GM18873 (cell line): ENCODE measurements at regions not wholly inside any gene's neighbourhood (a gene's known extent, or its start where the extent isn't known, plus 50 kb on each side); places are given as distances from the start of the nearest gene placed in this dataset.

Experiments
- ATAC-seq: cut with Tn5 transposase; IDR thresholded peaks from one replicate; pipeline ENCODE4 v1.9.1; 2021; ENCODE audit warnings: mild to moderate bottlenecking, moderate library complexity, moderate number of reproducible peaks; ENCODE audit not compliant: unreplicated experiment, low FRiP score

DNA sequence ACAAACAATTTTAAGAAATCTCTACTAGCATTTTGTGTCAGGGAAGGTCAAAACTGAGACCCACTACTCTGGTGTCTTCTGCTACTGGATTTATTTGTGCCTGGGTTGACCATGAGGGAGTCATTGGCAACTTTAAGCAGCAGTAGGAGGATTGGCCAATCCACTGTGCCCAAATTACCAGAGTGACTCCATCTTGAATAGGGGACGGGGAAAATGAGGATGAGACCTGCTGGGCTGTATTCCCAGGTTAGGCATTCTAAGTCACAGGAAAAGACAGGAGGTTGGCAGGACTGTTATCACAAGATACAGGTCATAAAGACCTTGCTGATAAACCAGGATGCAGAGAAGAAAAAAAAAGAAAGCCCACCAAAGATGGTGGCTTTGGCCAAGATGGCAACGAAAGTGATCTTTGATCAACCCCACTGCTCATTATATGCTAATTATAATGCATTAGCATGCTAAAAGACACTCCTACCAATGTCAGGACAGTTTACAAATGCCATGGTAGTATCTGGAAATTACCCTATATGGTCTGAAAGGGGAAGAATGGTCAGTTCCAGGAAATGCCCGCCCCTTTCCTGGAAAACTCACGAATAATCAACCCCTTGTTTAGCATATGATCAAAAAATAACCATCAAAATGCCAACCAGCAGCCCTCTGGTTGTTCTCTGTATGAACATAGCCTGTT is 200.9 kb downstream of the LTN1 start:
- ATAC-seq = no peak

DNA sequence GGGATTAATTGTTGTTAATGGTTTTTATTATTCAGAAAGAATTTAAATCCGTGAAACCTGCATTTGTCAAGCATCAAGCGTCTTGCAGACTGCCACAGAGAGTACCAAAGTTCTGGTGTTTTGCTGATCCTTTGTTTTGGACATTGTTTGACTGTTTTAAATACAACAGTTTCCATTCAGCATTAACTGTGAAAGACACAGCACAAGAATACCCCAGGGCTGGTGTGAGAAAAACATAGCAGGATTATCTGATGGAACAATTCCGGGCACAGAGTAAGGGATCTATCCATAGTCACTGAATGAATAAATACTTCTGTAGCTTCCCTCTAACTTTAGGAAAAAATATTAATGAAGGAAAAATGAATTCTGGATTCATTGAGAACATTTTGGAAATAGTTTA is 202.3 kb downstream of the LTN1 start:
- no peak for ATAC-seq

DNA sequence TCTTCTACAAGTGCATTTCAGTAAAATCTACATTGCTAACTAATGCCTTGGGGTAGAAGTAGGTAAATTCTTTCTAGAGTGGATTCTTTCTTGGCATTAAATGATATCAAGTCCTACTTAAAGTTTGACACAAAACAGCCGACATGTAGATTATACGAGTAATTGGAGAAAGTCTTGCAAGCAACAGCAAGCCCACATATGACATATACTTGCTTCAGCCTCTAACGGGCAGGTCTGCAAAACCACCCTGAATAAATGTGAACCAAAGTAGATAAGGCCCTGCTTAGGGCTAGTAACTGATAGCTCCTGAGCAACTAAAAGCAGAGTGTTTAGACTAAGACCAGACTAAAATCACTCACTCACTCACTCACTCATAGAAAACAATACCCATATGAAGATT is 203.2 kb downstream of the LTN1 start:
- no peak for ATAC-seq

DNA sequence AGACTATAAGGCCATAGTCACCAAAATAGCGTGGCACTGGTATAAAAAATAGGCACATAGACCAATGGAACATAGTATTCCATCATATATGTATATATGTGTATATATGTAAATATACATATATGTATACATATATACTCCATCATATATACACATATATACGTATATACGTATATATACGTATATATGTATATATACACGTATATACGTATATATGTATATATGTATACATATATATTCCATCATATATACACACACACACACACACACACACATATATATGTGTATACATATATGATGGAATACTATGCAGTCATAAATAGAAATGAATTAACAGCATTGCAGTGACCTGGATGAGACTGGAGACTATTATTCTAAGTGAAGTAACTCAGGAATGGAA is 204.6 kb downstream of the LTN1 start:
- ATAC-seq = no peak

DNA sequence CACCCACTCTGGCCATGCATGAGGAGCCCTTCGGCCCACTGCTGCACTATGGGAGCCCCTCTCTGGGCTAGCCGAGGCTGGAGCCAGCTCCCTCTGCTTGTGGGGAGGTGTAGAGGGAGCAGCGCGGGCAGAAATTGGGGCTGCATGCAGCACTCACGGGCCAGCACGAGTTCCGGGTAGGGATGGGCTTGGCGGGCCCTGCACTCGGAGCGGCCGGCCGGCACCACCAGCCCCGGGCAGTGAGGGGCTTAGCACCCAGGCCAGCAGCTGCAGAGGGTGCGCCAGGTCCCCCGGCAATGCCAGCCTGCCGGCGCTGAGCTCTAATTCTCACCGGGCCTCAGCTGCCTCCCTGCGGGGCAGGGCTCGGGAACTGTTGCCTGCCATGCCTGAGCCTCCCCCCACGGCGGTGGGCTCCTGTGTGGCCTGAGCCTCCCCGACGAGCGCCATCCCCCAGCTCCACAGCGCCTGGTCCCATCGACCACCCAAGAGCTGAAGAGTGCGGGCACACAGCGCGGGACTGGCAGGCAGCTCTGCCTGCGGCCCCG is 209.0 kb downstream of the LTN1 start:
- no peak for ATAC-seq

DNA sequence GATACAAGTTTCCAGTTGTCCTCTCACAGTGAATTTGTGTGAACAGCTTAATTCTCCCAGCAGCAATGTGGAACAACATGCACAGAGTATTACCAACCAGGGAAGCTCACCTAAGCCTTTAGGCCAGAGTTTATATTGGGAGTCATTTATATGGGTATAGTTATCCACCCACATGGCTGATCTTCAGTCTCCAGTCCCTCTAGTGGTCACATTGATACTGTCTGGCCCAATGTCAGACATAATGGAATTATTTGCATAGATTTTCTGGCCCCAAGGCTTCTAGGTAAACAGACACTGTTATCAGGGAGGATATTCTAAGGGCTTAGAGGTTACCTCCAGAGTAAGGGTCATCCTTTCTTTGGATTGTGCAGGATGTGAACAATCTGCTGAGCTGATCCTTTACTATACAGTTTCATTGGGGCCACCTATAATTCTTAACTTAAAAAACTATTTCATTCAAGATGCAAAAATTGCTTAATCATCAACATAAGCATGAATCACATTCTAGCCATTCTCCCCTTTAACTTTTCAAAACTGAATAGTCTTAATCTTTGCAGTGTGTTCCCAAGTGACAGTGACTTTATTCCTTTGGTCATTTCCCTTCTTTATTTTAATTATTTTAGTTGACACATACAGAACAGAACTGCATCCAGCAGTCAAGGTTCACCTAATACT is 210.9 kb downstream of the LTN1 start:
- no peak for ATAC-seq

DNA sequence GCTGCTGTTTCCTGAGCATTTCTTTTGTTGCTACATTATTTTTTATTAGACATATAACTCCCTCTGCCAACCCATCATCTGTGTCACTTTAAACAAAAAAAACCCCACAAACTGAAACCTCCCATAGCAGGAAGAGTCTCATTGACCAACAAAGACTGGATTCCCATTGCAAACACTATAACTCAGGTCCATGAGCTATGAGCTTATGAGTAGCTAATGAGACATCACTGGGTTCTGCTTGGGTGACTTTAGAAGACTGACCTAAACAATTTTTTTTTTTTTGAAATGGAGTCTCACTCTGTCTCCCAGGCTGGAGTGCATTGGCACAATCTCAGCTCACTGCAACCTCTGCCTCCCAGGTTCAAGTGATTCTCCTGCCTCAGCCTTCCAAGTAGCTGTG is 212.8 kb downstream of the LTN1 start:
- no peak for ATAC-seq

DNA sequence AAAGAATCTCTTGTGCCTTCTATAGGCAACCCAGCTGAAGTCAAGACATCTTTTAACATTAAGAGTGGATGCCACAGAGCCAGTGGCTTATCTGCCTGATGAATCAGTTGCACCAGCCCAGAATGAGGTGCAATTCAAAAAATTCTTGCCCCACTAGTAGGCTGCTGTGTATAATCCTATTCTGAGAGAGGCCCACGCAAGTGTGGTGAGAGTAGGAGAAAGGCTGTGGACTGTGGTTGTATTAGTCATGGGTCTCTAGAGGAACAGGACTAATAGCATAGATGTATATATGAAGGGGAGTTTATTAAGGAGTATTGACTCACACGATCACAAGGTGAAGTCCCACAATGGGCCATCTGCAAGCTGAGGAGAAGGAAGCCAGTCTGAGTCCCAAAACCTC is 216.4 kb downstream of the LTN1 start:
- no peak for ATAC-seq

DNA sequence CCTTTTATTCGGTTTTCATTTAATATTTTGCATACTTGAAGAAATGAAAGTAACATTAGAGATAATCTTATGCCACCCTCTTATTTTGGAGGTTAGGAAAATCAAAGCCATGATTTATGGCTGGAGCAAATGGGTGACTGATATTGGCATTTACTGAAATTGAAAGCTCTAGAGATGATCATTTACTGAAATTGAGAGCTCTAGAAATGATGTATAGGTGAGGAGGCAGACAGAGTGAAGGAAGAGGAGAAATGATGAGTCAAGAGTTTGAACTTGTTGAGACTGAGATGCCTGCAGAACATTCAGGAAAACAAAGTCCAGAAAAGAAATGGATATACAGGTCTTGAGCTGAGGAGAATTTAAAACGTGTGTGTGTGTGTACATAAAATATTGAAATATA is 217.6 kb downstream of the LTN1 start:
- no peak for ATAC-seq

DNA sequence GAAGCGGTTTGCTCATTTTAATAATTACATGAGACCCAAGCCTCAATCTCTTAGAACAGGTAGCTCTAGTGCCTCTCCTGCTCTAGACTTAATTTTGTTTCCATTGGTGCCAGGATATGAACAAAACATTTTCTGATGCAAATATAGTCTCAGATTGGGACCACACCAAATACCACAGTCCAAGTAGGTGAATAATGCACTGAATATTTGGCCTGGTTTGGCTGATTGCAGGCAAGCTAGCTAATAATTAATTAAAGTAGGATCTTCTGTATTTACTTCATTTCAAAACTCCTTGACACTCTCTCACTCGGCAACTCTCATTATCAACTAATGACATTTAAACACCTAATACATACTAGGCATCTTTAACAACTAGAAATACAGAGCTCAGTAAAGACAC is 219.6 kb downstream of the LTN1 start:
- no peak for ATAC-seq

DNA sequence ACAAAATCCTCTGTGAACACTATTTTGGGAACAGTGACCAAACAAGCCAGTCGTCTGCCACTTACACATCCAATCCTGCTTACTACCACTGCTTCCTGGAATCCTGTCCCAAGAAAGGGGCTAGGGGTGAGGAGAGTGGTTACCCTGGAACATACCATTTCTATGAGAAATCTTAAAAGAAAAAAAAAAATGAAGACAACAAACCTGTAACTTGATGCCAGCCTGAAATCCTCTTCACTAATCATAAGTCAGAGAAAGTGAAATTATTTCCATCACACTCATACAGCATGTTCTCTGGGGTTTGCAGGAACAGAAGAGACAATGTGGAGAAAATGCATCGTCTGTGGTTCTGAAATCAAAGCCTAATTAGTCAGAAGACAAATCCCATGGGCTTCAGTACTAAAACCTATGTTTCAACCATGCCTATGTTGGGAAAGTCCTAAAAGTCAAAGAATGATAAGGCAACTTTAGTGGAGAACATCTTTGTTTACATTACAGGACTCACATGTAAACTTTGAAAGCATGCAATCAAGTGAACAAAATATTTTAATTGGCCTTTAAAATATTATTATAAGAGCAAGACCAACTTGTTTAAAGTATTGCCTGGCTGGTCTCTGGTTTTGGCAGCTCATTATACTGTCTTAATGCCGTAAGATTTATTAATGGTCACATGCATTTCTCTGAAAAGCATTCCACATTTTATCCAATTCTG is 220.7 kb downstream of the LTN1 start:
- no peak for ATAC-seq

DNA sequence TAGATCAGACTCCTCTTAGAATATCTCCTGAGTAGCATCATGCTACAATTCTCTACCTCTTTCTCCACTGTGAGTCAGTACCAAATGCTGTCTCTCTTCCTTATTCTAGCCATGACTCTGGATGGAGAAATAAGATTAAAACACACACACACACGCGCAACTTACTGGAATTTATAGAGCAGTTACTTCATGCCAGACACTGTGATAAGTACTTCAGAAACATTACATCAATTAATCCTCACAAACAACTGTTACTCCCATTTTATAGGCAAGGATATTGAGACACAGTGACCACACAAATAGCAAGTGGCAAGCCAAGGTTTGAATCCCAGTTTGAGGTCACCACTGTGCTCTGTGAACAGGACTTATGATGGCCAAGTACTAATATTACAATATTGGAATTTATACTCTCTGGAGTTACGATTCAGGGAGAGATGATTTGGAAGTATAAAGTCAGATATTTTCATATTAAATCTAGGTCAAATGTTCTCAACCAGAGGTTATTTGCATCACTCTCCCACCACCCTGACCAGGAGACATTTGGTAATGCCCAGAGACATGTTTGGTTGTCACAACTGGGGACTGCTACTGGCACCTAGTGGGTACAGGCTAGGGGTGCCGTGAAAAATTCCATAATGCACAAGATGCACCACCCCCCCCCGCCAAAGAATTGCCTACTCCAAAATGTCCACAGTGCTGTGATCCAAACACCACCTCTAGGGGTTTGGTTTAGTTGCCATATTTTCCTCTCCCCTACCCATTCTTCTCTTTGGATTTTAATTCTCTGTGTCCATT is 221.6 kb downstream of the LTN1 start:
- no peak for ATAC-seq

DNA sequence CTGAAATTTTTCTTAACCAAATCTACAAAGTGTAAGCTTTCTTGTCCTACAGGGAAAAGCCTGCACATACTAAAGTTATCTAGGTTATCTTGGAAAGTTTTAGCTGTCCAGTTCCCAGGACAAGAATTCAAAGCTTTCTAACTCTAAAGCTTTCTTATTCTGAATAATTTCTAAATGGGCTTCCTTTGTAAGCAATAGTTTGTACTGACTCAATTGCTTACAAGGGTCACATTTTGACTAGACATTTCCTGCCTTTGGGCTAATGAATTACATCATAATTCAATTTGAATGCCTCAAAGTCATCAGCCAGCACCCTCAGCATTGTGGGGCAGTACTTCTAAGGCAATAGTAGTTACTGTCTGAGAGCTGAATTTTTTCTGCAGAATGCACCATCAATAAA is 223.0 kb downstream of the LTN1 start:
- ATAC-seq = no peak

DNA sequence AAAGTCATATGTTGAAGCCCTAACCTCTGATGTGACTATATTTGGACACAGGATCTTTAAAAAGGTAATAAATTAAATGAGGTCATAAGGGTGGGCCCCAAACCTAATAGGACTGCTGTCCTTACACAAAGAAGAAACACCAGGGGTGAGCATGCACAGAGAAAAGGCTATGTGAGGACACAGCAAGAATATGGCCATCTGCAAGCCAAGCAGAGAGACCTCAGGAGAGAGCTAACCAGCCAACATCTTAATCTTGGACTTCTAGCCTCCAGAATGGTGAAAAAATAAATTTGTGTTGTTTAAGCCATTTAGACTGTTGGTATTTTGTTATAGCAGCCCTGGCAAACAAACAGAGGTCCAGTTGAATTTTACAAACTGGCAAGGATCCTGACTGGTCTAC is 223.9 kb downstream of the LTN1 start:
- no peak for ATAC-seq

DNA sequence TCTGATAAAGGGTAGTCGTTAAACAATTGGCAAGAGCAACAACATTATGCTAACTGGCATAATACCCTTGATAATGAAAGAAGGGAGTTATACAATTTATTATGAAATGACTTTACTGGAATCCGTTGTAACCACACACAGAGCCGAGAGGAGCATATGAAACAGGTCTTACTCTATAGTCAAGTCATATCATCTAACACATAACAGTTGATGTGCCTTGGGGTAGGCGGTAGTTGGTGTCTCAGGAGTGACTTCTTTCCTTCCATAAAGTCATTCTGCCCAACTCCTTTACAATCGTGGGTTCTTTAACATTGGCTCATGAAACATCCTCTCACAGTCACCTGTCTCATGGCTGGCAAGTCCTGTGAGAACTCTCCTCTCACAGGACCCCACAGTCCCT is 225.2 kb downstream of the LTN1 start:
- ATAC-seq = no peak

DNA sequence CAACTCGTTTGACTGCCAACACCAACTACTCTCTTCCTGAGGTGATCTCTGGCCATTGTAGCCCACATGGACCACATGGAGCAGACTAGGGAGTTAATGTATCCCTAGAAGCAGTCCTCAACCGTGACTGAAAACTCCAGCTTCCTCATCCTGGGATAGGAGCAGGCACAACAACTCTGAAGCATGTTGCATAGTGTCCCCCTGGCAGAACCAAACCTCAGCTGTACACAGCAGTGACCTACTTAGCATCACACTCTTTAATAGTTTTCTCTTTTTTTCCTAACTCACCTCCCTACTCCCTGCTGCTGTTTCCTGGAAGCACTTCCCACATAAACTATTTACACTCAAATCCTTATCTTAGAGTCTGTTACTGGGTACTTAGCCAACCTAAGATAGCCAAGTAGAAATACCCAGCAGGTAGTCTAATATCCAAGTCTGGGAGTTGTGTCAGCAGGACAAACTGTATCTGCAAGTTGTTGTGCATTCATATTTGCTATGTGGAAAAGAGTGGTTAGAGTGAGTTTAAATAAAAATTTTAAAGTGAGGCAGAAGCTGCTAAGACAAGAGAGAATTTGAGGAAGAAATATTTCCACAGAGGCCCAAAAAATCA is 228.8 kb downstream of the LTN1 start:
- ATAC-seq = no peak

DNA sequence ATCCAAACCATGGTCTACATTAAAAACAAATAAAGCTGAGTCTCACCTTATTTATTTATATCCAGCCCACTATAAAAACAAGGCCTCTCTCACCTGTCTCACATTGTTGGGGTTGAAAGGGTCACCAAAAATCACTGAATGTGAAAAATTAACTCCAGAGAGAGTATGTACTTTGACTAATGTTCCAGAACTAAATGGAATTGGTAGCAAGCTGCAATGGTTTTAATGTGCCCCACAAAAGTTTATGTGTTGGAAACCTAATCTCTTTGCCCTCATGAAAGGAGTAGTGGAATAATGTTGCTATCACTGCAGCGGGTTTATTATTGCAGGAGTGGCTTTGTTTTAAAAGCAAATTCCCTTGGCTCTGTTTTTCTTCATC is 230.3 kb downstream of the LTN1 start:
- ATAC-seq = no peak

DNA sequence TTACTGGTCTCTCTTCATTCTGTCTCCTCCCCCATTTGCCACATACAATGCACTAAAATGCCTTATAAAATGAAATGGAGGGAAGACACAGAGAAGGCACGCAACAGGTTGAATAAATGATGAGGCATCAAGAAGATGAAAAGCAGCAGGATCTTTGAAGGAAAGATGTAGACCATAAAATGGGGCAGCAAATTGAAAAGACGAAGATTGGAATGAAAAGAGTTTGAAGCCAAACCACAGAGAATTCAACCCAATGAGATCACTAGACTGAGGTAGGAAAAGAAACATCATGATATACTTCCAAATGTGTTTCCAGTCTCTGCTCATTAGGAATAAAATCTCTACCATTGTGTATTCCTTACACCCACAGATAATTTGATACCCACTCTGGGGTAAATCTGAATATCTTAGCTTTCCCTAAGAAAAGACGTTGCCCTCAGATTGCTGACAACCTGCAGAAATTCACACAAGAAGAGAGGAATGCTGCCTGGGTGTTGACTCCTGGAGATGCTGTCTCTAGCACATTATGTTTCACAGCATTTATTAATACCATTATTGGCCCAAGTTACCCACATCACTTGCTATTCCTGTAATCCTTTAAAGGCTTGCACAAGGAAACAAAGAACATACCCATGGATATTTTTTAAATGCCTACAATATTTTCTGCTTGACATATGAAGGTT is 230.9 kb downstream of the LTN1 start:
- no peak for ATAC-seq

DNA sequence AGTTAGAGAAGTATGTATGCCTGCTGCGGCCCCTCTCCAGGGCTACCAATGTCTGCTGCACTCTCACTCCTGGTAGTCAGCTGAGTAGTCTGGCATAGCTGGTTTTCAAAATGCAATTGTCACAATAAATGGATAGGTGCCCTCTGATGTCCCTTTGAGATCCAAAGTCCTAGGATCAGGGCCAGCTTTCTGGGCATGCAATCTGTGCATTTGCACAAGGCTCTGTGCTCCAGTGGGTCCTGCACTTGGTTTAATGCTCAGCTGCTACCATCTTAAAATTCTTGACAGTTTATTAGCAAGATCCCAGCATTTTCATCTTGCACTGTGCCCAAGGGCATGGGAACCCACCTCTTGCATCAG is 233.8 kb downstream of the LTN1 start:
- ATAC-seq = no peak
